ENCODE measurements at regions not wholly inside any gene's neighbourhood (a gene's known extent, or its start where the extent isn't known, plus 50 kb on each side); places are given as distances from the start of the nearest gene placed in this dataset.
"Not testable (repeated sequence)": the region's sequence is repeated elsewhere in the genome, so short reads cannot be mapped to it uniquely, and the experiment has no call there.

DNA sequence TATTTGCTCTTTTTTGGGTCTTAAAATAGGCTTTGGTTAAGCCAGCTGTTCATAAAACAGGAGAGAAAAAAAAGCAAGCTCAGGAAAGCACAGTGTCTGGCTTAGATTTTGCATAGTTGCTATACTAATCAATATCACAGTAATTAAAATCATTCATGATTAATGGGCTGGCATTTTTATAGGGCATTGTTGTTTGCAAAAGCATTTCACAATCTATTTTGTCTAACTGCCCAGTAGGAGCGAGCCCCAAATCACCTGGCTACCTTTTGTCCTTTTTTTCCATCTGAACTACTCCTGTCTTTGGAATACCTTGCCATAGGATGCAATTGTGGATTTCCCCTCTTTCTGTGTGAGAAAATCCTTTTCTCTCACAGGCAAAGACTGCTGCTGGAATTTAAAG, 619.8 kb downstream of the JRKL start:
- DNase-seq (ENCODE audit: low read depth in 2 of 2) = no peak

DNA sequence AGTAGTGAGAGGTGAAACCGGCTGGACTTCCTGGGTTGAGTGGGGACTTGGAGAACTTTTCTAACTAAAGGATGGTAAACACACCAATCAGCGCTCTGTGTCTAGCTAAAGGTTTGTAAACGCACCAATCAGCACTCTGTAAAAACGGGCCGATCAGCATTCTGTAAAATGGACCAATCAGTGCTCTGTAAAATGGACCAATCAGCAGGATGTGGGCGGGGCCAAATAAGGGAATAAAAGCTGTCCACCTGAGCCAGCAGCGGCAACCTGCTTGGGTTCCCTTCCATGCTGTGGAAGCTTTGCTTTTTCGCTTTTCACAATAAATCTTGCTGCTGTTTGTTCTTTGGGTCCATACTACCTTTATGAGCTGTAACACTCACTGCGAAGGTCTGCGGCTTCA, 621.2 kb downstream of the JRKL start:
- not testable (repeated sequence) for DNase-seq (ENCODE audit: low read depth in 2 of 2)

DNA sequence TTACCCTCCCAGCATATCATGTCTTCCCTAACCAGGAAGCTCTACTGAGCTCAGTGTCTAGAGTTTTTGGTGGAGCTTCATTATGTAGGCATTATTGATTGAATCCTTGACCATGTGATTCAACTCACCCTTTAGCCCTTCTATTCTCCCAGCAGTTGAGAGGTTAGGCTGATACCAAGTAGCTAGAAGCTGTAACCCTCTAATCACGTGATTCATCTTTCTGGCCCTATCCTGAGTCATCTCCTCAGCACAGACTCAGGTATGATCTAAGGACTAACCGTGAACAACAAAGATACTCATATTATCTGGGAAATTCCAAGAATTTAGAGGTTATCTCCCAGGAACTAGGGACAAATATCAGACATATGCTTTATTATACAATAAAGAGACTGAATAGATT, 625.5 kb downstream of the JRKL start:
- no peak for DNase-seq (ENCODE audit: low read depth in 2 of 2)

DNA sequence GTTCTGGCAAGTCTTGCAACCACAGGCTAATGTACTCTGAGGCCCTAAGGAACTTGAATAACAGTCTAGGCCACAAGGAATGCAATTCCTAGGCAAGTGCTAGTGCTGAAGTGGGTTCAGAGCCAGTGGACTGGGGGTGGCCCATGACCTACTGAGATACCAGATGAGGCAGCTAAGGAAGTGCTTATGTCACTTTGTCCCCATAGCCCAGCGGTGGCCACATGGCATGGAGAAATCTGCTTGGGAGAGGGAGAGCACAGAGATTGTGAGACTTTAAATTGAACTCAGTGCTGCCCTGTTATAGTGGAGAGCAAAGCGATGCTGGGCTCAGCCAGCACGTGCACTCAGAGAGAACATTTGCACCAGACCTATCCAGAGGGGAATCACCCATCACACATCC, 629.5 kb downstream of the JRKL start:
- DNase-seq (ENCODE audit: low read depth in 2 of 2) = no peak

DNA sequence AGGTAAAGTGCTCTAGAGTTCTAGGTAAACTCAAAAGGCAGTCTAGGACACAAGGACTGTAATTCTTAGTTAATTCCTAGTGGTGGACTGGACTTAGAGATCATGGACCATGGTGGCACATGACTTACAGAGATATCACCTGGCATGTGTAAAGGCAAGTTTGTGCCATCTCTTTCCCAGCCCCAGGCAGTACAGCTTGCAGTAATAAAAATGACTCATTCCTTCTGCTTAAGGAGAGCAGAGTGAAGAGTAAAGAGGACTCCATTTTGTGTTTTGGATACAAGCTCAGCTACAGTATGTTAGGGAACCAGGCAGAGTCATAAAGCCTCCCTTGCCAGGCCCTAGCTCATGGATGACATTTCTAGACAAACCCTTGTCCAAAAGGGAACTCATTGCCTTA, 629.9 kb downstream of the JRKL start:
- DNase-seq (ENCODE audit: low read depth in 2 of 2) = no peak

DNA sequence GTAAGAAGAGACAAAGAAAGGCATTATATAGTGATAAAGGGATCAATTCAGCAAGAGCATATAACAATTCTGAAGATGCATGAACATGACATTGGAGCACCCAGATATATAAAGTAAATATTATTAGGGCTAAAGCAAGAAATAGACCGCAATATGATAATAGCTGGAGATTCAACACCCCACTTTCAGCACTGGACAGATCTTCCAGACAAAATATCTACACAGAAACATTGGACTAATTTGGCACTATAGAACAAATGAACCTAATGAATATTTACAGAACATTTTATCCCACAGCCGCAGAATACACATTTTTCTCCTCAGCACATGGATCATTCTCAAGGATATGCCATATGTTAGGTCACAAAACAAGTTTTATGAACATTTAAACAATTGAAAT, 633.1 kb downstream of the JRKL start:
- no peak for DNase-seq (ENCODE audit: low read depth in 2 of 2)

DNA sequence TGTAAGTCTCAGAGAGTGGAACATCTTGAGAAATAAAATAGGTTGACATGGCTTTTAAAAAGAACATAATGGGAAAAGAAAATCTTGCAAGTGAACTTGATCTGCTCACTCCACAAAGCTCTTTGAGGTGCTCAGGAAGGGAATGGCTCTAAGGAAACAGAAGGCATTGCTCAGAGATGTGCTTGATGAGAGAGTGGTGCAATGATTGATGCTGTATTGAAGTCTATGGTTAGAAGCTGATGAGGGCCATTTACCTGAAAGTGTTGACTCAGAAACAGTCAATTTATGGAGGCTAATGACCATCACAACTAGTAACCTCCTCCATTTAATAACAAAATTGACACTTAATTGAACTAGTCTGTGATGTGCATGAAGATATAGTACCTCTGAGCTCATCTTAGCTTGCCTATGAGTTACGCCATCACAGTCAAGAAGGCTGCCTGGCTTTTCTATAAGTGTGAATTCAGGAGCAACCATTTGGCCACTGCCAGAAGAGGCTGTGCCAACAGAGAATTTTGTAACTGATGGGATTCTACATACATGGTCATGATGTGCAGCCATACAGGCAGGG, 639.1 kb downstream of the JRKL start:
- no peak for DNase-seq (ENCODE audit: low read depth in 2 of 2)

DNA sequence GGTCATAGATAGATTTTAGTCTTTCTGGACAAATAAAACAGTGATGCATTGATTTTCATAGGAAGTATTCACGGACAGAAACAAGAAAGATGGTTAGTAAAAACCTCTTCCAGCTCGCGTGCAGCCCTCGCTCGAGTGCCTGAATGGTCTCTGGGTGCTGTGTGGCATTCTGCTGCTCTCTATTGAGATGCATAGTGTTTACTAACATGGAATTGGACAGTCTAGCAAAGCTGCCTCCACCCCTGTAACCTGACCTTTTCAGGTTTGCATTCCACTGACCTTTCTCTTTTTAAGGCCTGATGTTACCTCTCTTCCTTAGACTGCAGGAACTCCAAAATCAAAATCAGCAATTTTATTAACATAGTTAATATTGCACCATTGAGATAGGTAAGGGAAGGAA, 643.4 kb downstream of the JRKL start:
- DNase-seq (ENCODE audit: low read depth in 2 of 2) = no peak

DNA sequence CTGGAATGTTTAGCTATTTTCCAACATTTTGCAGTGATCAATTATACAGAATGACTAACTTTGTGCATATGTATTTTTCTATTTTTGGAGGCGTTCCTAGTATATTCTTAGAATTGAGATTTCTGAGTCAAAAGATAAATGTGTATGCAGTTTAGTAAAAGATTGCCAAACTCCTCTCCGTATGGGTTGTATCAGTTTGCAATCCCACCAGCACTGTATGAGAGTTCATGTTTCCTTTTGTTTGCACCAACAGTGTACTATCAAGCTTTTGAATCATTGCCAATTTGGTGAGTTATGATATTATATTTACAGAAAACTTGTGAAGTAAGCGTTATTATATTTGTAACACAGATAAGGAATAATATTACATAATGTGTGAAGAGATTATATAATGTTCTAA, 658.7 kb downstream of the JRKL start:
- DNase-seq (ENCODE audit: low read depth in 2 of 2) = no peak

DNA sequence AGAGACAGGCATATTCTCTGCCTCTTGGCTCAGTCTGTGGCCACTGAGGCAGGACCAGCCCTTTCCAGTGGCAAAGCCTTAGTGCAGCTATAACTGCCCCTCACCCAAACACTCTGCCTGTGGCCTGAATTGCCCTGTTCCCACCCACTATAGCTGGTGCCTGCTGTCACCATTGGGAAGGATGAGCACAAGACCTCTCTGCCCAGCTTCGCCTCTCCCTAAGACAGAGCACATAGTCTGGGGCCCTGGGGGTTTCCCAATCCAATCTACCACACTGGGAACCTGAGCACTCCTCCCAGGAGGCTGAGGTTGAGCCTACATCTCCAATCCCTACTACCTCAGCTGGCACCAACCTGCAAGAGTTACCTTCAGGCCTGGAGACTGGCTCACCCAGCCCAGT, 670.4 kb downstream of the JRKL start:
- DNase-seq (ENCODE audit: low read depth in 2 of 2) = no peak

DNA sequence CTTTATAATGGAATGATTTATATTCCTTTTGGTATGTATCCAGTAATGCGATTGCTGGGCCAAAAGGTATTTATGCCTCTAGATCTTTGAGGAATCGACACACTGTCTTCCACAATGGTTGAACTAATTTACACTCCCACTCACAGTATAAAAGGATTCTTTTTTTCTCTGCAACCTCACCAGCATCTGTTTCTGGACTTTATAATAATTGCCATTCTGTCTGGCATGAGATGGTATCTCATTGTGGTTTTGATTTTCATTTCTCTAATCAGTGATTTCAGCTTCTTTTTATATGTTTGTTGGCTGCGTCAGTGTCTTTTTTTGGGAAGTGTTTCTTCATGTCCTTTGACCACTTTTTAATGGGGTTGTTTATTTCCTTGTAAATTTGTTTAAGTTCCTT, 679.3 kb downstream of the JRKL start:
- no peak for DNase-seq (ENCODE audit: low read depth in 2 of 2)

DNA sequence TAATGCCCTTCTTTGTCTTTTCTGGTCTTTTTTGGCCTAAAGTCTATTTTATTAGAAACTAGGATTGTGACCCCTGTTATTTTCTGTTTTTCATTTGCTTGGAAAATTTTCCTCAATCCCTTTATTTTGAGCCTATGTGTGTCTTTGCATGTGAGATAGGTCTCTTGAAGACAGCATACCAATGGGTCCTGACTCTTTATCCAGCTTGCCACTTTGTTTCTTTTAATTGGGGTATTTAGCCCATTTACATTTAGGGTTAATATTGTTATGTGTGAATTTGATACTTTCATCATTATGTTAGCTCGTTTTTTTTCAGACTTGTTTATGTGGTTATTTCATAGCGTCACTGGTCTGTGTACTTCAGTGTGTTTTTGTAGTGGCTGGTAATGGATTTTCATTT, 682.6 kb downstream of the JRKL start:
- DNase-seq (ENCODE audit: low read depth in 2 of 2) = no peak

DNA sequence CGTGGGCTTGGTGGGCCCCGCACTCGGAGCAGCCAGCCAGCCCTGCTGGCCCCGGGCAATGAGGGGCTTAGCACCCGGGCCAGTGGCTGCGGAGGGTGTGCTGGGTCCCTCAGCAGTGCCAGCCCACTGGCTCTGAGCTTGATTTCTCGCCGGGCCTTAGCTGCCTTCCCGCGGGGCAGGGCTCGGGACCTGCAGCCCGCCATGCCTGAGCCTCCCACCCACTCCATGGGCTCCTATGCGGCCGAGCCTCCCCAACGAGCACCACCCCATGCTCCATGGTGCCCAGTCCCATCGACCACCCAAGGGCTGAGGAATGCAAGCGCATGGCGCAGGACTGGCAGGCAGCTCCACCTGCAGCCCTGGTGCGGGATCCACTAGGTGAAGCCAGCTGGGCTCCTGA, 686.9 kb downstream of the JRKL start:
- DNase-seq (ENCODE audit: low read depth in 2 of 2) = not testable (repeated sequence)

DNA sequence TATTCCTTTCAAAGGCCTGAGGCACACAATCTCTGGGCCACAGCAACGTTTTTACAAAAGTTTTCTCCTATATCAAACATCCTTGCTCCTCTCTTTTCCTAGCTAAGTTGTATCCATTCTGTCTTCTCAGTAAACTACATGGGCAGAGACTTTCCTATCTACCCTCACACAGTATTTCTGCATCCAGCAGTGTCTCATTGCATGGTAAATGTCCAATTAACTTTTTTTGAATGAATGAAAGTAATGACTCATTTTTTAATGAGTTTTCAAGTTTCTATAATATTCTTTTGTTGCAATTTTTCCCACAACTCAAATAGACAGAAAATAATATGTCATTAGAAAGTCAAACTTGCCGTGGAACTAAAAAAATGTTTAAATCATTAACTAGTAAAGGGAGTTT, 688.6 kb downstream of the JRKL start:
- DNase-seq (ENCODE audit: low read depth in 2 of 2) = no peak

DNA sequence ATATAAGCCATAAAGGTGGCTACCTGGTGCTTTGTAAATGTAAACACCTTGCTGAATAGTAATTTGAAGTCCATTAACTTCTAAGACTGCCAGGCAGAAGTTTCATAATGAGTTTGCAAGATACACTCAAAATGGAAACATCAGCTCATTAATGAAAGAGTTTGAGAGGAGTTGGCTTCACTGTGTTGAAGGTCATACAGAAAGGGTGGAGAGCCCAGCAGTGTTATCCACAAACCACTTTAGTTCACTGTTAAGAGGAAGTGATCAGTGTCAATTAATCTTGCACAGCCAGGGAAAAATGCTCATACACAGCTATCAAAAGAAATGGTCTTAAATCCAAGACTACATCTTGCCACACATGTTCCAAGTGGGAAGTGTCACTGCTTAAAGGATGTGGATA, 689.4 kb downstream of the JRKL start:
- DNase-seq (ENCODE audit: low read depth in 2 of 2) = no peak

DNA sequence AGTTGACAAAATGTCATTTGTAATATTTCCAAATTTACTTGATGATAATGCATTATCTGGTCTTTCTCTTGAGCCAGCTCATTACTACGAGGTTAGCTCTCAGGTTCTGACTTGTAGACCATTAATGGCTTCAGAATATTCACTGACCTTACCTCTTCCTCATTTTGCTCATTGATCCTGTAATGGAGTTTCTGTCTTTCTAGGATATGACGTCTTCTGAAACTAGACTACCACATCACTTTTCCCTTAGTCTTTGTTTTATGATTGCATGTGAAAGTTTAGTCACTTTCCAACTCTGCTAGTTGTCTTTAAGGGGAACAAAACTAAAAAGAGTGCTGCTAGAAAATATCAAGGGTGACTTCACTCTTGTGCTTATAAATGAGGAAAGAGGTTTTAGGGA, 697.6 kb downstream of the JRKL start:
- no peak for DNase-seq (ENCODE audit: low read depth in 2 of 2)

DNA sequence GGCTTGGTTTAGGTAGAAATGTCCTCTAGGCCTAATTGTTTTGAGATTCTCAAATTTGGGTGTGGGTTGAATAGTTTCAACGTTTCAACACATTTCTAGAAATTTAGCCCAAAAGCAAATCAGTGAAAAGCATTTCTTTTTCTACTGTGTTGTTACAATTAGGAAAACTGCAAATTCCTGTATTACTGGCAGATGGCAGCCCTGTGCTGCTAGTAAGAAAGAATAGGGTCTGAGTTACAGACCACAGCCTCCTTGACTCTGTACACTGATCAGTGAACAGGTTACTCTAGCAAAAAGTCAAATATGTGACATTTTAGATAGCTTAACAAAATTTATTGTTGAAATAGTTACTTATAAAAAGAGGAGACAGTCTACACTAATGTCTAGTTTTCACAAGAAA, 703.0 kb downstream of the JRKL start:
- no peak for DNase-seq (ENCODE audit: low read depth in 2 of 2)

DNA sequence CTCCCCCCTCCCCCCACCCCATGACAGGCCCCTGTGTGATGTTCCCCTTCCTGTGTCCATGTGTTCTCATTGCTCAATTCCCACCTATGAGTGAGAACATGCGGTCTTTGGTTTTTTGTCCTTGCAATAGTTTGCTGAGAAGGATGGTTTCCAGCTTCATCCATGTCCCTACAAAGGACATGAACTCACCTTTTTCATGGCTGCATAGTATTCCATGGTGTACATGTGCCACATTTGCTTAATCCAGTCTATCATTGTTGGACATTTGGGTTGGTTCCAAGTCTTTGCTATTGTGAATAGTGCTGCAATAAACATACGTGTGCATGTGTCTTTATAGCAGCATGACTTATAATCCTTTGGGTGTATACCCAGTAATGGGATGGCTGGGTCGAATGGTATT, 712.4 kb downstream of the JRKL start:
- DNase-seq (ENCODE audit: low read depth in 2 of 2) = not testable (repeated sequence)

DNA sequence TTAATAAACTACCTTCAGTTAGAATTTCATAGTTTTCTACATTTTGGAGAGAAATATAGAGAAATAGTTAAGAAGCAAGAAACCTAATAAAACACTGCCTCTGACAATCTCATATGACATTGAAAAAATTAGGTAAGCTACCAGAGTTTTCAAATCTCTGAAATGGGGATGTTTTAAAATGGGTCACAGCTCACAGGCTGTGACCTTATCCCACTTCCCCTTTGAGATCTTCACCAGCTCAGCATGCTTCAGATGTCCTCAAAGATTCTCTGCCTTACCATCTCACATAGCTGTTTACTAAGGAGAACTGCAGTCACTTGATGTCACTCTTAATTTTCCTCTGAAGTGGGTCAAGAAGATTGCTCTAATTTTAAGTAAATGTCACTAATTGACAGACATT, 717.8 kb downstream of the JRKL start:
- no peak for DNase-seq (ENCODE audit: low read depth in 2 of 2)

DNA sequence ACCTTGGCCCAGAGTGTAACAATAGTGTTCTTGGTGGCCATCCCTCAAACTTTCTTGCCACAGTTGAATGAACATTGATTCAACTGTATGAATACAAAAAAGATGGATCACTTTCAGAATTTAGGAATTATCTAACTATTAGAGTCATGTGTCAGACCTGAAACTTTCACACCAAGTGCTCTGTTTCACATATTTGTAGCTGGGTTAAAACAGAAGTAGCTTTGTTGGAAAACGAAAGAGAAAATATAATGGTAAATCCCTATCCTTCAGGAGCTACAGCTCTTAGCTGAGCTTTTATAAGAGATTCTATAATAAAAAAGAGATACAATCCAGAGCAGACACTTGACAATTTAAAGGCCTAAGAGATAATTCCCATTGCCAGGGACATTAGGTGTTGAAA, 719.3 kb downstream of the JRKL start:
- DNase-seq (ENCODE audit: low read depth in 2 of 2) = no peak

DNA sequence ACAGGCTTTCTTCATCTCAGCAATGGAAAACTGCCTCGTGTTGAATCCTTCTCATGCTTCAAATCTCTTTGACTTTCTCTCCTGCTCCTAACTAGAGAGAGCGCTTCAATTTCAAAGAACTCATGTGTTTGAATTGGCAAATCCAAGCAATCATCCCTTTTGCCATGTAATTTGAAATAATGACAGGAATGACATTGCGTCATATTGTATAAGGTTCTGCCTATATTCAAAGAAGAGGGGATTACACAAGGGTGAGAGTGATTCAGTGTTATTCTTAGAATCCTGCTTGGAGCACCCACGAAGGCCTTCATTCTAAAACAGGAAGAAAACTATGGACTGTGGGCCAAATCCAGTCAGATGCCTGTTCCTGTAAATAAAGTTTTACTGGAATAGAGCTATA, 720.6 kb downstream of the JRKL start:
- DNase-seq (ENCODE audit: low read depth in 2 of 2) = no peak

DNA sequence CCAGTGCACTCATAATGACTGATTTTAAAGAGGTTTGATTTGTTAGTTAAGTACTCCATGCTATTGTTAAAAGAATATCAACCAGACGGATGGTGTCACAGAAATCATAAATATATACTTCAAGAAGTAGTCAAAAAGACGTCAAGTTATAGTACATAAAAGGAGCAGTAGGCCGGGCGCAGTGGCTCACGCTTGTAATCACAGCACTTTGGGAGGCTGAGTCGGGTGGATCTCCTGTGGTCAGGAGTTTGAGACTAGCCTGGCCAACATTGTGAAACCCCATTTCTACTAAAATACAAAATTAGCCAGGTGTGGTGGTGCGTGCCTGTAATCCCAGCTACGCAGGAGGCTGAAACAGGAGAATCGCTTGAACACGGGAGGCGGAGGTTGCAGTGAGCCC, 721.7 kb downstream of the JRKL start:
- DNase-seq (ENCODE audit: low read depth in 2 of 2) = no peak

DNA sequence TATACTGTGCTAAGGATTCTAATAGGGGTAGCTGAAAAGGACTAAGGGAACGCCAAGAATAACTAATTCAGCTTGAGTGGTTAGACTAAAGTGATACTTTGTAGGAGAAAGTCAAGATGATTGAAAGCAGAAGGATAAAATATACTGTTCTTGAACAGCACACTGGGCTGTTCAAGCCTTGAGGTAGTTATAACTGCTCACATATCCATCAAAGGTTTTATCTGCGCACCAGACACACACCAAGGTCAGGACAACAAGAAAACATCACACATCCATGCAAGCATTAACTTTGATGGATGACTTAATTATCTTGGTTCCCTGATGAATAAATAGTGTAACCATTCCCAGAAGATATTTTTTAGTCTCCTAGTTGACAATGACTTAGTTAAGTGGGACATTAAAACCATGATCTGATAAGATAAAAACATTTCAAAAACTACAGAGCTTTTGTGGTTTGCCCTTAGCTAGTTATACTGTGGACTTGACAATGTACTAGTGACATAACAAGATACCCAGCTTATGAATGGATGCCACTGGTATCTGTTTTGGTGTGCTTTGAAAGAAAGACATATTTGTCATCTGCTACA, 728.9 kb downstream of the JRKL start:
- no peak for DNase-seq (ENCODE audit: low read depth in 2 of 2)

DNA sequence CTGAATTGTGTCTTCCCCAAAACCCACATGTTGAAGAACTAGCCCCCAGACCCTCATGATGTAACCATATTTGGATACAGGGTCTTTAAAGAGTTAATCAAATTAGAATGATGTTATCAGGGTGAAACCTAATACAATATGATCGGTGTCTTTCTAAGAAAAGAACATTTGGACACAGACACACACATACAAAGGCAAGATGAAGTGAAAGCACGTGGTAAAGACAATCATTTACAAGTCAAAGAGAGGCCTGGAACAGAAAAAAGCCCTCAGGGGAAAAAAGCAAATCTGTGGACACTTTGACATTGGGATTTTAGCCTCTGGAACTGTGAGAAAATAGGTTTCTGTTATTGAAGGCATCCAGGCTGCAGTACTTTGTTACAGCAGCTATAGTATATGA, 733.4 kb downstream of the JRKL start:
- DNase-seq (ENCODE audit: low read depth in 2 of 2) = no peak
